ENCODE measurements at regions not wholly inside any gene's neighbourhood (a gene's known extent, or its start where the extent isn't known, plus 50 kb on each side); places are given as distances from the start of the nearest gene placed in this dataset.

- no peak for DNase-seq
These were observed 129.0 kb downstream of the TAF11L14 start for GRCh38 chr5:17763301-17763700.

- DNase-seq: no peak
These were observed 131.8 kb downstream of the TAF11L14 start for GRCh38 chr5:17766031-17766430.

DNA sequence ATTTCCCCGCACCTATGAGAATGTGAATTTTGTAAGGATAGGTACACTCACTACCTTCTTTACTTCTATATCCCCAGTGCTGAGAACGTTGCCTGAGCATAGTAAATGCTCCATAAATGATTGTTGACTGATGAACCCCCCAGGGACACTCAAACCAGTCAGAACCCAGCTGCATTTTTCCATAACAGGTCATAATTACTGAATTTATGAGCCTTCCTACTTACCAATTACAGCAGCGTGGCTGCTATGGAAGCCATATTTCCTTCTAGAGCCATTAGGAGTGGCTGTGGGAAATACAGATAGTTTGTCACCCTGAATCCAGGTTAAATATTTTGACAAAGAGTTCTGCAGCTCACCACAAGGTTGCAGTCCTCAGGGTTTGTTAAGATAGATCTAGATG, 135.0 kb downstream of the TAF11L14 start:
- DNase-seq: no peak

DNA sequence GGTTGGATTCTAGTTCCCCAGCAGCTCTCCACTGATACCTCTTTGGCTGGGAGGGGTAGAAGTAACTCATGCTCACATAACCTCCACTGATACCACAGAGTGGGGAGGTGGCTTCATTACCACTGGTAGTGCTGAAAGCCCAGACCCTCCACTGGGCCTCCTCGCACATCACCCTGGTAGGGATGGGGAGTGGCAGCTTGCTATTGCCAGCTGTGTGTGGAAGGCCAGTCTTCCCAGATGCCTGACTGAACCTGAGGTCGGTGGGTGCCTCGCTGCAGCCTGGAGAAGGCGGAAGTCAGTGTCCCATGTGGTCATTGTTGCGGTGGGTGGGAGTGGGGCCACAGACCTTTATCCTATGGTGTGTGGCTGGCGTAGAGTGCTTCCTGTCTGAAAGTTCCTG, 138.0 kb downstream of the TAF11L14 start:
- DNase-seq: no peak

- no peak for DNase-seq
These were observed 151.5 kb downstream of the TAF11L14 start for GRCh38 chr5:17785774-17786173.

DNA sequence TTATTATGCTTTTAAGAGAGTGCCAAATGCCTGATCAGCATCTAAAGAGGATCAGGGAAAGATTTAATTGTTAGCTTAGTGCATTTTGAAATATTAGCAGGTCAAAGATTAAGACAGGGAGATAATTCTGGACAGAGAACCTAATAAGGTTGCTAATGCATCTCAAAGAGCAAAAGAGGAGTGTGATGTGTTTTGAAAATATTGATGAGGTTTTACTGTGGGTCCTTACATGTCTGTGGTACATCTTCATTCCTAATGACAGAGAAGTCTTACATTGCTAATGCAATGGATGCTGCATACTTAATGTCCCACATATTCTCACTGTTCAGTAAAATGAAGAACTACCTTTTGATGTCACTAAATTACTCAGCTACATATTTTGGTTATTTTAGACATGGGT, 154.1 kb downstream of the TAF11L14 start:
- DNase-seq: no peak

GRCh38 chr5:17794201-17794600, 159.9 kb downstream of the TAF11L14 start:
- DNase-seq: no peak

GRCh38 chr5:17794815-17795214, 160.6 kb downstream of the TAF11L14 start:
- no peak for DNase-seq

- DNase-seq: no peak
These were observed 161.9 kb downstream of the TAF11L14 start for GRCh38 chr5:17796142-17796541.

- DNase-seq: no peak
These were observed 162.6 kb downstream of the TAF11L14 start for GRCh38 chr5:17796757-17797396.

DNA sequence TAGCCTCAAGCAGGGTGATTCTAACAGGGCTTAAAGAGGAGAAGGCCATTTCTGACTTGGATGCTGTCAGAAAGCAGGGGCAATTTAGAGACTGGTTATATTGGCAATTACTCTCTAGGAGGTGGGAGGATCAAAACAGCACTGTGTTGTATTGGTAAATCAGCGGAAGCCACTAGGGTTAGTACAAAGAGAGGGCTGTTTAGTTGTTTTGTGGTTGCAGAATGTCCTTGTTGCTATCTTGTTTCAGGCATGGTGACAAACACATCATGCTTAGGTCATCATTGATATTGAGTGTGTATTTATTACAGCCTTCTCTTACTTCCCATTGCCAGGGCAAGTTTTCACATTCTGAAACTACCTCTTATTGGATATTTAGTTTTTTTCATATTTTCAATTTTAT, 165.3 kb downstream of the TAF11L14 start:
- DNase-seq: no peak

GRCh38 chr5:17801595-17801994, 167.3 kb downstream of the TAF11L14 start:
- no peak for DNase-seq

- DNase-seq: no peak
These were observed 168.0 kb downstream of the TAF11L14 start for GRCh38 chr5:17802256-17802655.

DNA sequence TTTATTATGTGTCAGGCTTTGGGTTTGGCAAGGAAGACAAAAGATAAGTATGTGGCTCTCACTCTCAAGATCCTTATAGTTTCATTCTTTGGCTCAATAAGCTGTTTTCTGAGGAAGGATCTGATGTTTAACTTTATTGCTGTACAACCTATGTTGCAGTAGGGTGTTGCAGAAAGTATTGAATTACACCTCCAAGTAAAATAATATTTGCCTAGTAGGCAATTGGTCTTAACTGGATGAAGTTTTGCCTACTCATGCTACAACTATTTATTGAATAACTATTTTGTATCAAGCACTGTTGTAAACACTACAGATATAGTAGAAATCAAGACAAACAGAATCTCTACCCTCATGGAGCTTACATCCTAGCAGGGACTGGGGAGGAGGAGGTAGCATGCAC, 169.7 kb downstream of the TAF11L14 start:
- DNase-seq: no peak

- DNase-seq: no peak
These were observed 171.1 kb downstream of the TAF11L14 start for GRCh38 chr5:17805227-17805825.

DNA sequence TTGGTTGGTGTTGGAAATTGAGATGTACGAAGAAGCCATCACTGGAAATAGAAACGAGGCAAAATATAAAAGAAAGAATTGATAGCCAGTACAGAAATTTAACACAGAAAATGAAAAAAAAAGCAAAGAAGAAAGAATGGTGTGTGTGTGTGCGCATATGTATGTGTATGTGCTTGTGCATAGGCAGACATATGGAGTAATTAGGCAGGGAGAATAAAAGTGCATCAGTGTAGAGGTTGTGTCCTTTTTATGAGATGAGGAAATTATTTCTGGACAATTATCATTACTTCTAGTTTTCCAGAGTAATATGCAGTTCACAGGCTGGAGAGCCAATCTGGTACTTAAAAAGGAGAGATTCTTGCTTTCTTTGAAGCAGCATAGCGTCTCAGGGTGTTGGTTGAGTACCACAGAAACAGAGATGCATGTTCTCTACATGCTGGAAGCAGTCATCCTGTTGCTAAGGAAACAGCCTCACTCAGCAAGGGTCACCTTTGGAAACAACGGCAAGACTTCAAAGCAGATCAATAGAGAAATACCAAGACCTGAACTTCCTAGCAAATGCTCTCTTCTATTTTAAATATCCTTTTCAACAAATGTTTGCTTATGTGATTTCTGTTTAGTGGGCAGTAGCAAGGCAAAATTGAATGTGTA, 172.7 kb downstream of the TAF11L14 start:
- DNase-seq: no peak

DNA sequence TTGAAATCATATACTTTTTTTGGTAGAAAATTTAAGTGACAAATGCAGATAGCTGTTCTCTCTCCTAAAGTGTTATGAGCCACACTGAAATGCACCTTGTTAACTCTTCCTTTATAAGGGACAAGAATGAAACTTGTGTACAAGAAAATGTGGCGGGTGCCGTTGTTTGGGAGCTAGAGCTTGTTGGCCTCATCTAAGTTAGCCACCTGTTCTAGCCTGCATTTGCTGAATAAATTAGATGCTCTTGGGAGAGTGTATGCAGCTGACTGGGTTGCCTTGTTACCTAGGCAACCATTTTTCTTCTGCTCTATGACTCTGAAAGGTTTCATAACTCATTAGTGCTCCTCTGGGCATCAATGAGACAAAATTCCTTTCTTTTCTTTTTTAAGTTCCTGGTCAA, 174.3 kb downstream of the TAF11L14 start:
- DNase-seq: no peak

DNA sequence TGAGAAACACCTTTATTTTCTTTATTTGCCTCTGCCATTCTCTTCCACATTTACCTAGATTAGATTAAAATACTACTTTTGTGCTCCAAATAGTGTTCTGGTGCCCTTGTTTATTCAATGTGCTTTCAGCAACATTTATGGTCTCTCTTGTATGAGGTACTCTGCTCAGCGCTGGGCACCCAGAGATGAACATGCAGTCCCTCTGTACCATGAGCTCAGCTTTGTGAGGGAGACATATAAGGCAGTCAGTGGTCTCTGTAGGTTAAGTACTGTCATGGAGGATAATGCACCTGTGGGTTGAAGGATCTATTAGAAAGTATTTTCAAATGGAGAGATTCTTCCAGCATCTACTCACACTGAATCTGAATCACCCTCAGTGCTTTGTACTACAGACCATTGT, 176.5 kb downstream of the TAF11L14 start:
- DNase-seq: no peak

DNA sequence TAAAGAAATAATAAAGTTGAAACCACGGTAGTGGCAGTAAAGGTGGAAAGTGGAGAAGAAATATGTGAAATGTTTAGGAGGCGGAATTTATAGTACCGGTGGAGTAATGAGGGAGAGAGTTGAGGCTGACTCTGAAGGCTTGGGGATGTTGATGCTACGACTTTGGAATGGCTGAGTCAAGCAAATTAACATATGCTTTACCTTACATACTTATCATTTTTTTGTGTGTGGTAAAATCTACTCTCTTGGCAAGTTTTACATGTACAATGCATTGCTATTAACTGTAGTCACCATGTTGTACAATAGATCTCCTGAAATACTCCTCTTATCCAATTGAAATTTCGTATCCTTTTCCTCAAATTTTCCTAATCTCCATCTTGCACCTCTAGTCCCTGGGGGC, 179.0 kb downstream of the TAF11L14 start:
- no peak for DNase-seq

GRCh38 chr5:17816505-17816904, 182.2 kb downstream of the TAF11L14 start:
- DNase-seq: no peak

DNA sequence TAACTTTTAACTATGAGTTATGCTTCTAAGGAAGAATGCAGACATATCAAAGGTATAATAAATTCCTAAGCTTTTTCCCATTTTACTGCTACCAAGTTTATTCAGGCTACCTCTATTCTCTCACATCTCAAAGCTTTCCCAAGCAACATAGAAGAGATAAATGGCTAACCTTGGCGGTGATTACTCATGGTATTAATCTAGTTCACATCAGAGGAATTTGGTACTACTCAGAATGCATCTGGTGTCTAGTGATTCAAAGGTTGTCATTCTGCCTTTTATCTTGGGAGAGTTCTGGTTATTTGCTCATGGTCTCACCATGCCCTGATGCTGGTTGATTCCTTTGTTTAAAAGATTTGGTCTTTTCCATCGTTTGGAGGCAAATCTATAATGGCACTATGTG, 182.7 kb downstream of the TAF11L14 start:
- DNase-seq: no peak

- DNase-seq: no peak
These were observed 183.7 kb downstream of the TAF11L14 start for GRCh38 chr5:17817990-17818389.

DNA sequence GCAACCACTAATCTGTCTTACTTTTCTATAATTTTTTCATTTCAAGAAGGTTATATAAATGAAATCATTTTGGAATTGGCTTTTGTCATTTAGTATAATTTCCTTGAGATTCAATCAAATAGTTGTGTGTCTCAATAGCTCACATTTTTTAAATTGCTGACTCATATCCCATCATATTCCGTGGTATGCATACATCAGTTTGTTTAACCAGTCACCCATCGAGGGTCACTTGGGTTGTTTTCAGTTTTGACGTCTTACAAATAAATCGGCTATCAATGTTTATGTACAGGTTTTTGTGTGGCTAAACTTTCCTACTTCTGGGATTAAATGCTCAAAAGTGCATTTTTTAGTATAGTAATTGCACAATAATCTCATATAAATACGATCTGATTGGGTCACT, 185.5 kb downstream of the TAF11L14 start:
- no peak for DNase-seq

DNA sequence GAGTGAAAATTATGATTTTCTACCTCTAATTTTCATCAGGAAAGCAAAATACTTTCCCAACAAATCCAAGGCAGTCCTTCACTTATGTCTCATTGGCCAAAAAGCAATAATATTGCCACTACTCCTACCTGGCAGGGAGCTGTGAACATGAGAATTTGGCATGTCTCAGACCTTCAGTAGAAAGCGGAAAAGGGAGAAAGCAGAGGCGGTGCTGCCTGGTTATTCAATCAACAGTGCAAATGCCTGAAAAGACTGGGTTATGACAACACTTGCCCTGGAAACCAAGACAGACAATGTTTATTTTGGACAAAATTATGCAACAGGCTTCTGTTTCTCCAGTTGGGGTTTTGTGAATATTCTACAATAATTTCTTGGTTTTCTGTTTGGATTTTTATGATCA, 194.4 kb downstream of the TAF11L14 start:
- no peak for DNase-seq

DNA sequence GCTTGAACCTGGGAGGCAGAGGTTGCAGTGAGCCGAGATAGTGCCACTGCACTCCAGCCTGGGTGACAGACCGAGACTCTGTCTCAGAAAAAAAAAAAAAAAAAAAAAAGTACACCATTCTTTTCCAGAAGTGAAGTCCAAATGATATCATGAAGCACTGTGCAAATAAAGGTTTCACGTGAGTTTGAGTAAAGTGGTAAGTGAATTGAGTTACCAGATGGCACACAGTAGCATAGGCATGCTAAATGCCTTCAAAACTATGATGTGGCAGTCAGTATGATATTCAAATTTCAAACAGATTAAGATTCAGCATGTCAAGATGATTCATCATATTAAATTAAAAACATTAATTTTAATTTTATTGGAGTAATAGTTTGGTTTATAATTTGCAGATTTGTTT, 195.2 kb downstream of the TAF11L14 start:
- no peak for DNase-seq

All from DMS153 (cell line).